ENCODE measurements at regions not wholly inside any gene's neighbourhood (a gene's known extent, or its start where the extent isn't known, plus 50 kb on each side); places are given as distances from the start of the nearest gene placed in this dataset.

DNA sequence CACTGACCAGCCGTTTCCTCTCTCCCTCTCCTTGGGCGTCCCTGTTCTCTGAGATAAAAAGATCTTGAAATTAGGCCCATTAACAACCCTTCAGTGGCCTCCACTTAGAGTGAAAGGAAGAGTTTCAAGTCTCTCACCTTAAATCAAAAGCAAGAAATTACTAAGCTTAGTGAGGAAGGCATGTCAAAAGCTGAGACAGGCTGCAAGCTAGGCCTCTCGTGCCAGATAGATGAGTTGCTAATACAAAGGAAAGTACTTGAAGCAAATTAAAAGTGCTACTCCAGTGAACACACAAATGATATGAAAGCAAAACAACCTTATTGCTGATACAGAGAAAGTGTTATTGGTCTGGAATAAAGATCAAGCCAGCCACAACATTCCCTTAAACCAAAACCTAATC, 331.3 kb upstream of the SEMA6A start:
- H3K27ac ChIP-seq: no peak overlapping the region
- TF ChIP-seq, protein P1, sequence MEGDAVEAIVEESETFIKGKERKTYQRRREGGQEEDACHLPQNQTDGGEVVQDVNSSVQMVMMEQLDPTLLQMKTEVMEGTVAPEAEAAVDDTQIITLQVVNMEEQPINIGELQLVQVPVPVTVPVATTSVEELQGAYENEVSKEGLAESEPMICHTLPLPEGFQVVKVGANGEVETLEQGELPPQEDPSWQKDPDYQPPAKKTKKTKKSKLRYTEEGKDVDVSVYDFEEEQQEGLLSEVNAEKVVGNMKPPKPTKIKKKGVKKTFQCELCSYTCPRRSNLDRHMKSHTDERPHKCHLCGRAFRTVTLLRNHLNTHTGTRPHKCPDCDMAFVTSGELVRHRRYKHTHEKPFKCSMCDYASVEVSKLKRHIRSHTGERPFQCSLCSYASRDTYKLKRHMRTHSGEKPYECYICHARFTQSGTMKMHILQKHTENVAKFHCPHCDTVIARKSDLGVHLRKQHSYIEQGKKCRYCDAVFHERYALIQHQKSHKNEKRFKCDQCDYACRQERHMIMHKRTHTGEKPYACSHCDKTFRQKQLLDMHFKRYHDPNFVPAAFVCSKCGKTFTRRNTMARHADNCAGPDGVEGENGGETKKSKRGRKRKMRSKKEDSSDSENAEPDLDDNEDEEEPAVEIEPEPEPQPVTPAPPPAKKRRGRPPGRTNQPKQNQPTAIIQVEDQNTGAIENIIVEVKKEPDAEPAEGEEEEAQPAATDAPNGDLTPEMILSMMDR (IDR thresholded peaks at IDR 0.05): no peak
- no peak for TF ChIP-seq ZFX (IDR thresholded peaks at IDR 0.05; ENCODE audit: borderline replicate concordance)

DNA sequence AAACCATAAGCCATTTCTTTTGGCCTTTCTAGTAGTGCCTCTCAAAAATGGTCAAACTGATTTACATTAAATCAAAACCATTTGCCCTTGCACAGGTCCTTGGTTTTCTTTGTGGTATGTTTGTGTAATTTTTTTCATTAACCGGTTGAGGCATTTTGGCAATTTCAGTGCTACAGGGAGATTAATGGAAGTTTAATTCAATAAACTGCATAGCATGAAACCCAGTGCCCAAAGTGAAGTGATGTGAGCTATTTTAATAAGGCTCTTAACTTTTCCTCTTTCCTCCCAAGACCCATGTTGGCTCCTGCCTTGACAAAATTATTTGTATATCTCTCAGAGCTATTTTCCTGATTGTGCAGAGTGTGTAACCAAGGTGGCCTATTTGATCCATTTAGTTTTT, 326.2 kb upstream of the SEMA6A start:
- no peak for TF ChIP-seq ZFX (IDR thresholded peaks at IDR 0.05; ENCODE audit: borderline replicate concordance)
- TF ChIP-seq, protein P1 (IDR thresholded peaks at IDR 0.05): no peak
- no peak overlapping the region for H3K27ac ChIP-seq

DNA sequence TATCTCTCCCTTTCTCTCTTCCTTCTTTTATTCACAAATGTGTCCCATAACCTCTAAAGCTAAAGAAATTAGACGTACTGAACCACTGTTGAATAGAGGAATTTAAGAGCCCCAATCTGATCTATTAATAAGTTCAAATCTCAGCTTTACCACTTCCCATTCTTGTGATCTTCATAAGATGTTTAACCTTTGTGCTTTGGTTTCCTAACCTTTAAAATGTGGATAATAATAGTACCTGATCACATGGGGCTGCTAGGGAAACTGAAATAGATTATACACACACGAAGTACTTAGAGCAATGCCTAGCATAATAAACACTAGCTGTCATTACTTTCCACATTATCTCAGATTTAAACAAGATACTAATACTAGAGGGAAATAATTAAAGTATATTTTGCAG, 324.3 kb upstream of the SEMA6A start:
- H3K27ac ChIP-seq: no peak overlapping the region

DNA sequence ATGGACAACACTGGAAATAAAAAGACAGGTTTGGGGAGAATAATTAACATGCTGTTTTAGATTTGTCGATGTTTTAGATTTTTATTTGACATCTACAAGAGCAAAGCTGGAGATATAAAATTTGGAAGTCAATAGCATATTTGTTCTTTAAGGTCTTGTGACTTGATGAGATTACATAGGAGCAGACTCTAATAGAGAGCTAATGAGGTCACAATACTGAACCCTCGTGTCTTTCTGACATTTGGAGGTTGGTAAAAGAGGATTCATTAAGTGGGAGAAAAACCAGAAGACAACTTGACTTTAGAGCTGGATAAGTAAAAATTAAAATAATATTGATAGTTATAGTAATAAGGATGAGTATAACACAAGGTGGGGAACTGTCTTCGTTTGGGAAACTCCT, 322.7 kb upstream of the SEMA6A start:
- TF ChIP-seq, protein P1 (IDR thresholded peaks at IDR 0.05): no peak
- no peak for TF ChIP-seq ZFX (IDR thresholded peaks at IDR 0.05; ENCODE audit: borderline replicate concordance)

More for the DNA sequence above, 324.3 kb upstream of the SEMA6A start:
- no peak for TF ChIP-seq ZFX (IDR thresholded peaks at IDR 0.05; ENCODE audit: borderline replicate concordance)
- TF ChIP-seq, protein P1 (IDR thresholded peaks at IDR 0.05): no peak

DNA sequence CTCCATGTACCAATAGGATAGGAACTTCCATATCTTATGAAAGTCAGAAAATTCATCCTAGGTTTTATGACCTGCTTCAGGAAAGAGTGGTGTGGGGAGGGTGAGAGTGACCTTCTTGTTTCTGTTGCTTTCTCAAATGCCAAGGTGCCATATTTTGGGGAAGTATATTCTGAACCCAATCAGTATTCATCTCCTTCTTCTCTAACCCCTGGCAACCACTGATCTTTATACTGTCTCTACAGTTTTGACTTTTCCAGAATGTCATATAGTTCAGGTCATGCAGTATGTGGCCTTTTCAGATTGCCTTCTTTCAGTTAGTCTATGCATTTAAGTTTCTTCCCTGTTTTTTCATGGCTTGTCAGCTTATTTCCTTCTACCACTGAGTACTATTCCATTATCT, 321.4 kb upstream of the SEMA6A start:
- TF ChIP-seq ZFX (IDR thresholded peaks at IDR 0.05; ENCODE audit: borderline replicate concordance): no peak
- TF ChIP-seq, protein P1 (IDR thresholded peaks at IDR 0.05): no peak
- no peak overlapping the region for H3K27ac ChIP-seq

More for the DNA sequence above, 322.7 kb upstream of the SEMA6A start:
- H3K27ac ChIP-seq: no peak overlapping the region

DNA sequence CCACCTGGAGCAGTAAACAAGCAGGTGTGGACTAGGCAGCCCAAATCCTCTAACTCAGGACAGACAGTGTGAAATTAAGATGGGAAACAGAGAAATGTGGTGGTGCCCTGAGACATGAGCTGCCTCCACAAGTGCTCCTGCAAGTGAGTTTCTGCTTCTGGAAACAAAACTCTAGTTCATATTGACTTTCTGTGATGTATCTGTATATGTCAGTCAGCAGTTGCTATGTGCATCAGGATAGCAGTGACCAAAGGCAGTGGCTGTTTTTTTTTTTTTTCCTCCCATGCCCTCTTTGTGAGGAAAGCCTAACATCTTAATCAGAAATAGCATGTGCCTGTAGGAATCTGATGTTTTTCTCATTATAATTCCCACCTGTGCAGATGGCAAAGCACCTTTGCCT, 318.4 kb upstream of the SEMA6A start:
- TF ChIP-seq, protein P1 (IDR thresholded peaks at IDR 0.05): no peak
- TF ChIP-seq ZFX (IDR thresholded peaks at IDR 0.05; ENCODE audit: borderline replicate concordance): no peak

DNA sequence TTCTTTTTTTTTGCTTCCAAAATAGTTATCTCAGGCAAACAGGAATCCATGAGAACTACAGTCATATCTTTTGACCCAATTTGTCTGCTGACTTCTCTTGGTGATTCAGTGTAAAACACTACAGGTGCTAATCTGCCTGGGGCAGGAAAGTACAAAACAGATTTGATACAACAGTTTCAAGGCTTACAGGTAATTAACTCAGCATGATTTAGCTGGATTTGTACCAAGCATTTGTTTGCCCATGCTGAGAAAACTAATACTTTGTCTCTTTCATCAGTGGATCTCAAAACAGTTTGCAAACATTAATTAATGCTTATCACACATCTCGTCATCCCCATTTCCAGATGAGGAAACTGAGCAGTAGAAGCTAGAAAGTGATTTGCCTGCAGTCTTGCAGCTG, 312.5 kb upstream of the SEMA6A start:
- no peak for TF ChIP-seq ZFX (IDR thresholded peaks at IDR 0.05; ENCODE audit: borderline replicate concordance)
- TF ChIP-seq, protein P1 (IDR thresholded peaks at IDR 0.05): no peak
- no peak overlapping the region for H3K27ac ChIP-seq

More for the DNA sequence above, 318.4 kb upstream of the SEMA6A start:
- no peak overlapping the region for H3K27ac ChIP-seq

Data from 22Rv1 (cell line).